Neural cell (in vitro differentiated cells): ENCODE measurements at regions not wholly inside any gene's neighbourhood (a gene's known extent, or its start where the extent isn't known, plus 50 kb on each side); places are given as distances from the start of the nearest gene placed in this dataset.

Source experiments
- EP300 ChIP-seq: fragments of 450-650 bp; conservative IDR thresholded peaks from 2 replicates; pipeline ENCODE4 v1.6.1; 2014; ENCODE audit warnings: antibody characterized with exemption, mild to moderate bottlenecking, moderate library complexity; ENCODE audit not compliant: poor library complexity, severe bottlenecking
- POLR2AphosphoS5 ChIP-seq: IDR thresholded peaks from 2 replicates; pipeline ENCODE4 v1.6.1; 2012
- TF ChIP-seq, protein P1 (sequence below): fragments of 450-650 bp; IDR thresholded peaks from 2 replicates; pipeline ENCODE4 v1.5.1; 2014; ENCODE audit warnings: antibody characterized with exemption, mild to moderate bottlenecking, moderate library complexity; ENCODE audit not compliant: poor library complexity, severe bottlenecking

DNA sequence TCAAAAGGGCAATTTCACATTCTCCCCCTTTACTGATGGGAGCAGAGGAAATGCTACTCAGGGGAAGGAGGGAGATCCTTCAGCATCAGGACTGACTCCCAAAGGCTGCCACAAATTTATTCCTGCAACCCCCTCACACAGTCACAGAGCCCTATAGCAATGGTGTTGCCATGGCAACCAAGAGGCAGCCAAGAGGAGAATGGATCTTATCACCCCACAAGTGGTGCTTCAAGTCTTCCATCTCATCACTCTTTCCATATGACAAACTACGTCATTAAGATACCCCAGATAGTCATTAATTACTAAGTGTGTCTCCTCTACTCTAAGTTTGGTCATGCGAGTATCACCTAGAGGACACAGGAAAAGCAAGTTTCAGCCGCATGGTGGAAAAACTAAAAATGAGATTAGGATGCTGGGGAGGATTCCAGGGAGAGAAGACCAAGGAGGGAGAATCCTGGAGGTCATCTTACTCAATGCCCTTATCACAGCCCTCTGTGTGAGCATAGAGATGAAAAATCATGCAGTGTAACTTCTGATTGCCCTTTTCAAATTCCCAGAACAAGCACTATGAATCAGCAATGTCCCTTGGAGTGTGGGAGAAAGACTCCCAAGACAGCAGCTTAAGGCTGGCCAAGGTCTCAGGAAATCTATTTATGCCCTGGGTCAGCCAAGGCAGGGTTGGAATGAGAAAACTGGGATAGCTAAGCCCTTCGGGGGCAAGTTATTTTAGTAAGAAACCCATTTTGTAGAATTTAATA lies 885.7 kb upstream of the KLHL29 start:
- TF ChIP-seq POLR2AphosphoS5 = no peak
- TF ChIP-seq, protein P1, sequence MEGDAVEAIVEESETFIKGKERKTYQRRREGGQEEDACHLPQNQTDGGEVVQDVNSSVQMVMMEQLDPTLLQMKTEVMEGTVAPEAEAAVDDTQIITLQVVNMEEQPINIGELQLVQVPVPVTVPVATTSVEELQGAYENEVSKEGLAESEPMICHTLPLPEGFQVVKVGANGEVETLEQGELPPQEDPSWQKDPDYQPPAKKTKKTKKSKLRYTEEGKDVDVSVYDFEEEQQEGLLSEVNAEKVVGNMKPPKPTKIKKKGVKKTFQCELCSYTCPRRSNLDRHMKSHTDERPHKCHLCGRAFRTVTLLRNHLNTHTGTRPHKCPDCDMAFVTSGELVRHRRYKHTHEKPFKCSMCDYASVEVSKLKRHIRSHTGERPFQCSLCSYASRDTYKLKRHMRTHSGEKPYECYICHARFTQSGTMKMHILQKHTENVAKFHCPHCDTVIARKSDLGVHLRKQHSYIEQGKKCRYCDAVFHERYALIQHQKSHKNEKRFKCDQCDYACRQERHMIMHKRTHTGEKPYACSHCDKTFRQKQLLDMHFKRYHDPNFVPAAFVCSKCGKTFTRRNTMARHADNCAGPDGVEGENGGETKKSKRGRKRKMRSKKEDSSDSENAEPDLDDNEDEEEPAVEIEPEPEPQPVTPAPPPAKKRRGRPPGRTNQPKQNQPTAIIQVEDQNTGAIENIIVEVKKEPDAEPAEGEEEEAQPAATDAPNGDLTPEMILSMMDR = no peak
- TF ChIP-seq EP300 = peak; percentile 55
